ENCODE measurements at regions not wholly inside any gene's neighbourhood (a gene's known extent, or its start where the extent isn't known, plus 50 kb on each side); places are given as distances from the start of the nearest gene placed in this dataset.
"Not testable (repeated sequence)": the region's sequence is repeated elsewhere in the genome, so short reads cannot be mapped to it uniquely, and the experiment has no call there.

DNA sequence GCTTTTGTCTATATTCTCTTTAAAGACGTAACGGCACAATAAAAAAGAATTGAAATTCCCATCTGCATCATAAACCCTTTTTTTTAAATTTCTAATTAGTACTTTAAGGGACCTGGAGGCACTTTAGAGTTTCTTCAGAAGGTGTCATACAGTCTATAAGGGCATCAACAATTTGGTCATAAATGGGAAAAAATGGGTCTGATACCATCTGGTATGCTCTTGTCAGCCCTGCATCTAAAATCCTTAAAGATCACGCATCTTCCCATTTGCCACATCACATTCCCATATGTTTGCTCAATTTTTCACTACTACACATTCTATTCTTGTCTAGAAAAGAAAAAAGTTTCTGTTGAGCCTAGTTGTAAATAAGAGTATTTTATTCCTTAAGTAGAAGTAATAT lies 53.8 kb downstream of the COX7C start:
- no peak for ATAC-seq

- no peak for ATAC-seq
Measured at GRCh38 chr5:86674069-86674468, 56.3 kb downstream of the COX7C start.

DNA sequence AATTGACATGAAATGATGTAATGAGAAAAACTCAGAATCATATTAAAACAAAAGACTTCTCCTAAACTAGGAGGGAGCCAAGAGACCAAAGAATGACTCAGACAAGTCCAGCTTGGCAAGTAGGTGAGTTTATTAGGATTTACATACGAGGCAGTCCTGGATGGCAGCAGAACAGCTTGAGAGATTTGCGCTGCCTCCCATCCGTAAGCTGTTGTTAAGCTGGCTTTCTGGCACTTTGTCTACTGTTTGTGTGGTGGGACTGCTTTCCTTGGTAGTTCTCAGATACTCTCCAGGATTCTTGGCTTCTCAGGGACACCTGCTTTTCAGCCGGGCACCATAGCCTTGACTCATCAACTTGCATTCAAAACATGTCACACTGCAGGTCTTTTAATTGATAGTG lies 57.6 kb downstream of the COX7C start:
- ATAC-seq, result no peak

- ATAC-seq, result peak in 1 of 2 donors; percentile 25
Measured at GRCh38 chr5:86679529-86679928, 61.8 kb downstream of the COX7C start.

DNA sequence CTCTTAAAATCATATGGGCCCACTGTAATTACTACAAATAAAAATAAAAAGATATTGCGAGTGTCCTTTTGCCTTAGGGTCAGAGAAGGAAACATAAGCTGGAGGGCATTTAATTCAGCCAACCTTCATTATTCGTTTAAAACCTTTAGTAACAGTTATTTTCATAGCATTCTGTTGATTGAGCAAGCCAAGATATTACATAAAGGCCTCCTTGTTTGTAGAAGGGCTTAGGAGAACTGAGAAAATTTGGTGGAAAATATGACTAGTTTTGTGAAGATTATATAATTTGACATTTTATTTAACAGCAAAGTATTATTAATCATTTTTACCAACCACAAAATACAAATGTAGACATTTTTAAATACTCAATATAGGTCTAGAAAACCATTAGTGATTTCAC lies 62.2 kb downstream of the COX7C start:
- ATAC-seq, result no peak

GRCh38 chr5:86684222-86684621 lies 66.5 kb downstream of the COX7C start:
- ATAC-seq, result no peak

GRCh38 chr5:86686046-86686445 lies 68.3 kb downstream of the COX7C start:
- no peak for ATAC-seq

DNA sequence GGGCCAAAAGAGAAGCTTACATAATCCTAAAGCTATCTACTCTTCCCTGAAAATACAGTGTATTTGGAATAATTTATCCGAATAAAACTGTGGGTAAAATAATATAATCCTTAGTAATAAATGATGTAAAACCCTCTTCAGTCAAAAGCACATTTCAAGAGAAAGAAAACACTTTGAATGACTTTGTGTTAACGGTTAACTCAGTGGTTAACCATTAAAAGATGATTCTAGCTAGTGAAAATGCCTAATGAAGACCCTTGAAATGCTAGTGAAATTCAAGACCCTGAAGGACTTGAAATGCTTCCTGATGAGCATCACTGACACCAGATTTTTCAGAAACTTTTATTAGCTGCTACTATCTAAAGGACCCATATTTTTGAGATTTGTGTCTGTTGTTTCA lies 70.7 kb downstream of the COX7C start:
- no peak for ATAC-seq

DNA sequence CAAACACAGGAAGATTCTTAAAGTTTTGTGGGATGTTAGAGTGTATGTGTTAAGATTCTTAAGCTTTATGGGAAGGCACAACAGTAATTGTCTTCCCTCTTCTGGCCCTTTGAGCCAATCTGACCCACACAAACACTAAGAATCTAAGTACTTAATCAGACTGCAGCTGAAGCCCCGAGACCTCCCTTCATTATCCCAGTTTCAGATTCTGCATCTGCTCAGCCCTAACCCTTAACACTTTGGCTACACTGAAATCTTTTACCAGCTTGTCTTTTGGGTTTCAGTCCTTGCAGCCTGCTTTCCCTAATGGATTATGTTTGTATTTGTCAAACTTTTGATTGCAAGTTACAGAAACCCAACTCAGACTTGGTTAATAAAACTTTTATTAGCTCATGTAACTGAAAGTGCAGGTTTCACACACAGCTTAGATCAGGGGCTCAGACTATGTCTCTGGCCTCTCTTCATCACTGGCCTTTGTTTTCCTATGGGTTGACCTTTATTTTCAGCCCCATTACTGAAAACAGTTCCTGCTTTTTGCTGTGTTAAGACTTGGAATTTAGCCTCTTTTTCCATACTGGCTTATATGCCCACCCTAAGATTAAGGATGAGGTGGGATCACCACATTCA lies 71.5 kb downstream of the COX7C start:
- no peak for ATAC-seq

DNA sequence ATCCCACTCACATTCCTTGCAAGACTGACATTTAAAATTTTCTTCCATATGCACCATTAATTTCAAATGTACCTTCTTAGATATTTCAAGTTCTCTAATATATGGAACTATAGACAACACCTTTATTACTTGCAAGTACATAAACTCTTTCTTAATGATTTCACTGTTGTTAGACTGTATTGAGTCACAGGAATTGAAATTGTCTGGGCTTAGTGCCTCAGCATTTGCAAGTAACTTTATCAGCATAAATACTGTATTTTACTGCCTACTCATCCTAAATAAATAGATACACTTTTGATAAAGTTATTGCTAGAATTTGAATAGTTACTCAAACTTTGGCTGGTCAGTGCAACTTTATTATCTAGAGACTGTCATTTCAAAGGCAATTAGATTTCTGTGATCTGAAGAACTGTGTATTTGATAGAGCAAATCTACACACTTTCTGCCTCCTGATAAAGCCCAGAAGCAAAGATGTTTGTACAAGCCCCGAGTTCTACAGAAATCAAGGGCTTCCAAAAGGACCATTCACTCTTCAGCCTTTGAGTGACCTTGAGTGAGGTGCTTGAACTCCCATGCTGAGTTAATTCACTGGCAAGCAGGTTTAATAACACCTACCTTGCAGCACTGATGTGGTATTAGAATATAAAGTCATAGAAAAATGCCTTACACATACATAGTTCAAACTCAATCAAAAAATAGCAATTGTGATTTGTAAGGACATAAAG lies 91.6 kb downstream of the COX7C start:
- no peak for ATAC-seq

DNA sequence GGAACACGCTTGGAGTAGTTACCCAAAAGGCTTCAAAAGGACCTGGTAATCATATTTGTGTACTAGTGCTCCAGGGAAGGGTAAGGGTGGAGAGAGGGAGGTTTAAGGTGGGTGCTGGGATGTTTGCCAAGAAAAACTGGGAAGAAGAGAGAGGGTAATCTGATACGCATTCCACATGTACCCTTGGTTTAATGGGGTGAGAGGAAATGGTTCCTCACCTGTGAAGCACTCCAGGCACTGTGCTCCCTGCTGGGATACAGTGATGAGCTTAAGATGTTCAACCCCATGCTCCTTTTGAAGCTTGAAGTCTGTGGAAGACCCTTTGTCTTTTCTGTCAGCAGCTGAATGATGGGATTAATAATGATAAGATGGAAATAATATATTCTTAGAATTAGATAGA lies 98.4 kb downstream of the COX7C start:
- ATAC-seq, result no peak

DNA sequence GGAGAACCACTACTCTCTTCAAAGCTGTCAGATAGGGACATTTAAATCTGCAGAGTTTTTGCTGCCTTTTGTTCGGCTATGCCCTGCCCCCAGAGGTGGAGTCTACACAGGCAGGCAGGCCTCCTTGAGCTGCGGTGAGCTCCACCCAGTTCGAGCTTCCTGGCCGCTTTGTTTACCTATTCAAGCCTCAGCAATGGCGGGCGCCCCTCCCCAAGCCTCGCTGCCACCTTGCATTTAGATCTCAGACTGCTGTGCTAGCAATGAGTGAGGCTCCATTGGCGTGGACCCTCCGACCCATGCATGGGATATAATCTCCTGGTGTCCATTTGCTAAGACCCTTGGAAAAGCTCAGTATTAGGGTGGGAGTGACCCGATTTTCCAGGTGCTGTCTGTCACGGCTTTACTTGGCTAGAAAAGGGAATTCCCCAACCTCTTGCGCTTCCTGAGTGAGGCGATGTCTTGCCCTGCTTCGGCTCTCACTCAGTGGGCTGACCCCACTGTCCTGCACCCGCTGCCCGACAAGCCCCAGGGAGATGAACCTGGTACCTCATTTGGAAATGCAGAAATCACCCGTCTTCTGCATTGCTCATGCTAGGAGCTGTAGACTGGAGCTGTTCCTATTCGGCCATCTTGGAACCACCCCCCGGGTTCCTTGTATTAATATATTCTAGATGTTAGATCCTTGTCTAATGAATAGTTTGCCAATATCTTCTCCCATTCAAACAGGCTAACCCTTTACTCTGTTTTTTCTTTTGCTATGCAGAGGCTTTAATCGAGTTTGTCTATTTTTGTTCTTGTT lies 113.8 kb downstream of the COX7C start:
- ATAC-seq, result not testable (repeated sequence)

DNA sequence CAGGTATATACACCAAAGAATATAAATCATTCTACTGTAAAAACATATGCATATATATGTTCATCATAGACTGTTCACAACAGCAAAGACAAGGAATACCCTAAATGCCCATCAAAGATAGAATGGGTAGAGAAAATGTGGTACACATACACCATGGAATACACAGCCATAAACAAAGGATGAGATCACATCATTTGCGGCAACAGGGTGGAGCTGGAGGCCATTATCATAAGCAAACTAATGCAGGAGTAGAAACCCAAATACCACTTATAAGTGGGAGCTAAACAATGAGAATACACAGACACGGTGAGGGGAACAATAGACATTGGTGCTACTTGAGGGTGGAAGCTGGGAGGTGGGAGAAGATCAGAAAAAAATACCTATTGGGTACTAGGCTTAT lies 117.6 kb downstream of the COX7C start:
- ATAC-seq, result no peak

GRCh38 chr5:86737579-86737978 lies 119.8 kb downstream of the COX7C start:
- no peak for ATAC-seq

DNA sequence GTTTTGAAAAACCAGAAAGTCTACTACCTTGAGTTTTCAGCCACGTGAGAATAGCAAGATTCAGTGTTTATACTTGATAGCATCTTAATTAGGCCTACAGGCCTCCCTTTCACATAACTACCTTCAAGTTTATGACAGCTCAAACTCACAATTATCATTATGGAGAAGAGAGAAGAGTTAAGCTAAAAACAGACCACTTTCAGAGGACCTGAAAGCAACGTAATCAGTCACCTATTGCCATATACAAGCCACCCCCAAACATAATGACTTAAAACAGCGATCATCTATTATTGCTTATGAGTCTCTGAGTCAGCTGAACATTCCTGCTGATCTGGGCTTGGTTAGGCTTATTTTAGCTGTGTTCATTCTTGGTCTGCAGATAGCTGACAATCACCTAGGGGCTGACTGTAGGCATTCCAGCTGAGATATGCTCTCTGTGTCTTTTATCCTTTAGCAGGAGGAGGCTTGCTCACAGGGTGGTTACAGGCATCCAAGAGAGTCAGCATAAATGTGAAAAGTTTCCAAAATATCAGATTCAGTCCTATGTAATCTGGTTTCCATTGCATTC lies 130.9 kb downstream of the COX7C start:
- no peak for ATAC-seq

- ATAC-seq, result no peak
Measured at GRCh38 chr5:86749841-86750240, 132.1 kb downstream of the COX7C start.

GRCh38 chr5:86756839-86757238 lies 139.1 kb downstream of the COX7C start:
- no peak for ATAC-seq

GRCh38 chr5:86757824-86758223 lies 140.1 kb downstream of the COX7C start:
- no peak for ATAC-seq

DNA sequence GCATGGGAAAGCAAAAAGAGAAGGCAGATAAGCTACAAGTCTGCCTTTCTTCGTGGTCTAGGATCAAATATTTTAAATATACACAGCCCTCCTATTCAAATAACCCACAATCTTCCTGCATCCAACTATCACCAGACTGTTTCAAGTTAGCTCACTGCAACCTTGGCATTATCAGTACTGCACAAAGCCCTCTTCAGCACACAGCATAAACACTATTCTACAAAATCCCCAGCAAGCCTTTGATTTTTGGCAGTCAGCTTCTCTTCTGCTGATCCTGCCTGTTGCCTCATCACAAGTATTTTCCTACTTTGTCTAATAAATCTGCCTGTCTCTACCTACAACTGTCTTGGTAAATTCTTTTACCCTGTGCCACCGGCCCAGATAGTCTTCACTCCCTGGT lies 142.9 kb downstream of the COX7C start:
- ATAC-seq, result no peak

GRCh38 chr5:86763929-86764328 lies 146.2 kb downstream of the COX7C start:
- no peak for ATAC-seq

DNA sequence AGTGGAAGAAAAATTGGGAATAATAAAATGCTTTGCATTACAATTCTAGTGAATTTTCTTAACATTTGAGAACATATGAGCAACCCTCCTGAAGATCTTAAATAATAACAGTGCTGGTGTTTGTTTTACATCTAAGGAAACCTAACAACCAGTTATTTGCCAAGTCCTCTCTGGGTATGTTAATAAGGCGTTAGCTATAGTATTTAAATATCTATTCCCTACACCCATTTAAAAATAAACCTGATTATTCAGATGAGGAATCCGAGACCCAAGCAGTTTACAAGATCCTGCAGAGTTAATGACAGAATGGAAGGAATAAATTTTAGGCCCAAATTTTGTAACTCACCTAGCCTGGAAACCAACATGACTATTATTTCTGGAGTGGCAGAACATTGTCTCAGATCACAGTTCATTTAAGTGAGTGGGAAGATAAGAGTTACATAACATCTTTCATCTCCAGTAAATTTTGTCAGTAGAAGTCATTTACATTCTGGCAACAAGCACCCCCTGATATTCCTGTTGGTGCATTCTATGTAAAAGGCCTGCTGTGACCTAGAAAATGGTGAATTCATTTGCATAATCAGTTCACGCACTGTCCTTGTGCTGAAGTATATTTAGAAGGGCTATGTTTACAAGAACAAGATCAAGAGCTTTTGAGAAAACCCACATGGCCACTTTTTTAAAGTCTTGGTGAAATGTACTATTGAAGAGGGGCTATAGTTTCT lies 148.2 kb downstream of the COX7C start:
- ATAC-seq, result no peak

DNA sequence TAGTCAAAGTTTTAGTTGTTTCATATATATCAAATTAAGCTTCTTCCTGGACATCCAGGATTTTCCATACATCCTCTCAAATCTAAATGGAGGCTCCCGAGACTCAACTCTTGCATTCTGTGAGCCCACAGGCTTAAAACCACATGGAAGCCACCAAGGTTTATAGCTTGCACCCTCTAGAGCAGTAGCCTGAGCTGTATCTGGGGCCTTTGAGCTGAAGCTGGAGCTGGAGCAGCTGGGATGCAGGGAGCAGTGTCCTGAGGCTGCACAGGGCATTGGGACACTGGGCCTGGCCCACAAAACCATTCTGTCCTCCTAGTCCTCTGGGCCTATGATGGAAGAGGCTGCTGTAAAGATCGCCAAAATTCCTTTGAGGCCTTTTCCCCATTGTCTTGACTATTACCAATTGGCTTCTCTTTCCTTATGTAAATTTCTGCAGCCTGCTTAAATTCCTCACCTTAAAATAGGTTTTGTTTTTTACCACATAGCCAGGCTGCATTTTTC lies 151.0 kb downstream of the COX7C start:
- ATAC-seq, result no peak

- ATAC-seq, result no peak
Measured at GRCh38 chr5:86780018-86780417, 162.3 kb downstream of the COX7C start.

Data from activated CD4-positive, CD25-positive, alpha-beta regulatory T cell treated with anti-CD3 and anti-CD28 coated beads, Interleukin-2, amount 50 U/mL, for 24 hours (primary cell).